BE2C (cell line): ENCODE measurements at regions not wholly inside any gene's neighbourhood (a gene's known extent, or its start where the extent isn't known, plus 50 kb on each side); places are given as distances from the start of the nearest gene placed in this dataset.

Source experiments
- DNase-seq: peaks from one replicate; pipeline ENCODE4 v3.0.0-alpha.2; 2020
- H3K27me3 ChIP-seq: fragments of 250-450 bp; sonication (Bioruptor Pico); 2 replicates; pipeline ENCODE4 v1.5.1; 2020; ENCODE audit warnings: mild to moderate bottlenecking
- H3K36me3 ChIP-seq: fragments of 250-450 bp; sonication (Bioruptor Pico); 2 replicates; pipeline ENCODE4 v1.5.1; 2020; ENCODE audit warnings: mild to moderate bottlenecking
- H3K4me1 ChIP-seq: fragments of 250-450 bp; sonication (Bioruptor Pico); 2 replicates; pipeline ENCODE4 v1.5.1; 2020
- H3K4me3 ChIP-seq: 2 replicates; pipeline ENCODE4 v1.5.1; 2011; ENCODE audit warnings: low read depth, low read length
- H3K9me3 ChIP-seq: fragments of 250-450 bp; sonication (Bioruptor Pico); 2 replicates; pipeline ENCODE4 v1.5.1; 2020
- TF ChIP-seq, protein P1 (sequence below): IDR thresholded peaks from 2 replicates; pipeline ENCODE4 v1.5.1; 2012; ENCODE audit warnings: mild to moderate bottlenecking, low read depth, low read length

GRCh38 chr6:16056263-16056870, 72.5 kb upstream of the MYLIP start:
- no peaks in the 10 kb centered on the region for H3K9me3 ChIP-seq
- H3K27me3 ChIP-seq: no peaks in the 10 kb centered on the region
- no peaks in the 10 kb centered on the region for H3K36me3 ChIP-seq
- H3K4me3 ChIP-seq: no peak overlapping the region
- no peak for DNase-seq
- TF ChIP-seq, protein P1, sequence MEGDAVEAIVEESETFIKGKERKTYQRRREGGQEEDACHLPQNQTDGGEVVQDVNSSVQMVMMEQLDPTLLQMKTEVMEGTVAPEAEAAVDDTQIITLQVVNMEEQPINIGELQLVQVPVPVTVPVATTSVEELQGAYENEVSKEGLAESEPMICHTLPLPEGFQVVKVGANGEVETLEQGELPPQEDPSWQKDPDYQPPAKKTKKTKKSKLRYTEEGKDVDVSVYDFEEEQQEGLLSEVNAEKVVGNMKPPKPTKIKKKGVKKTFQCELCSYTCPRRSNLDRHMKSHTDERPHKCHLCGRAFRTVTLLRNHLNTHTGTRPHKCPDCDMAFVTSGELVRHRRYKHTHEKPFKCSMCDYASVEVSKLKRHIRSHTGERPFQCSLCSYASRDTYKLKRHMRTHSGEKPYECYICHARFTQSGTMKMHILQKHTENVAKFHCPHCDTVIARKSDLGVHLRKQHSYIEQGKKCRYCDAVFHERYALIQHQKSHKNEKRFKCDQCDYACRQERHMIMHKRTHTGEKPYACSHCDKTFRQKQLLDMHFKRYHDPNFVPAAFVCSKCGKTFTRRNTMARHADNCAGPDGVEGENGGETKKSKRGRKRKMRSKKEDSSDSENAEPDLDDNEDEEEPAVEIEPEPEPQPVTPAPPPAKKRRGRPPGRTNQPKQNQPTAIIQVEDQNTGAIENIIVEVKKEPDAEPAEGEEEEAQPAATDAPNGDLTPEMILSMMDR: no peak
- no peaks in the 10 kb centered on the region for H3K4me1 ChIP-seq

GRCh38 chr6:16055852-16056251, 73.0 kb upstream of the MYLIP start:
- no peaks in the 10 kb centered on the region for H3K27me3 ChIP-seq
- H3K36me3 ChIP-seq: no peaks in the 10 kb centered on the region
- H3K9me3 ChIP-seq: no peaks in the 10 kb centered on the region
- TF ChIP-seq, protein P1: no peak
- H3K4me3 ChIP-seq: no peak overlapping the region
- no peaks in the 10 kb centered on the region for H3K4me1 ChIP-seq
- no peak for DNase-seq

- Histone ChIP-seq H3K36me3 (no peaks in the 10 kb centered on the region), H3K9me3 (no peaks in the 10 kb centered on the region), H3K27me3 (no peaks in the 10 kb centered on the region), H3K4me3 (no peak overlapping the region), H3K4me1 (no peaks in the 10 kb centered on the region; the same call in 1 of the 2 replicates)
- TF ChIP-seq, protein P1: no peak
- DNase-seq: no peak
Measured at GRCh38 chr6:16049168-16049567, 79.7 kb upstream of the MYLIP start.

GRCh38 chr6:16048221-16048620, 80.7 kb upstream of the MYLIP start:
- peaks cover 6% of the 10 kb centered on the region for H3K4me1 ChIP-seq
- H3K4me3 ChIP-seq: no peak overlapping the region
- H3K36me3 ChIP-seq: no peaks in the 10 kb centered on the region
- DNase-seq: no peak
- no peaks in the 10 kb centered on the region for H3K27me3 ChIP-seq
- TF ChIP-seq, protein P1: no peak
- H3K9me3 ChIP-seq: no peaks in the 10 kb centered on the region

DNA sequence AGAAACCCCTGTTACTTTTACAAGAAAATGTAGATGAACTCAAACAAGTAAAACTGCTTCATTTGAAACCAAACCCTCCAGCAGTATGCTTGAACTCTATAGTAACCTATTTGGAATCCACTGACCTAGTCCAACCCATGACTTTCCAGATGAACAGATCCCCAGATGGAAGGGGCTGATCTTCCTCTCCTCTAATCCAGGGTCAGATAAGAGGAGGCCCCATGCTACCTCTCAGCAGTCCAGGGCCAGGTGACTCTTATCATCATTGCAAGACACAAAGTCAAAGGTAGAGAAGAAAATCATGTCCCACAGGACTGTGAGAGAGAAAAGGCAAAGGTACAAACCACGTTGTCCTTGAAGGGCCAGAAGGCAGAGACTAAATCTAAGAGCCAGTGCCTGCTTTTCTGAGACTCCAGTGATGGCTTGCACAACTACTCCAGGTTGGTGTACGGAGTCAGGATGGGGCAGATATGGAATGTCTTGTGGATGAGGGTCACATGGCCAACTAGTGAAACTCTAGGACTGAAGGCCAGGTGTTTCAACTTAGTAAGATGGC, 81.4 kb upstream of the MYLIP start:
- TF ChIP-seq, protein P1: no peak
- Histone ChIP-seq H3K27me3 (no peaks in the 10 kb centered on the region), H3K9me3 (no peaks in the 10 kb centered on the region), H3K4me3 (no peak overlapping the region), H3K36me3 (no peaks in the 10 kb centered on the region), H3K4me1 (peaks cover 6% of the 10 kb centered on the region)
- no peak for DNase-seq

DNA sequence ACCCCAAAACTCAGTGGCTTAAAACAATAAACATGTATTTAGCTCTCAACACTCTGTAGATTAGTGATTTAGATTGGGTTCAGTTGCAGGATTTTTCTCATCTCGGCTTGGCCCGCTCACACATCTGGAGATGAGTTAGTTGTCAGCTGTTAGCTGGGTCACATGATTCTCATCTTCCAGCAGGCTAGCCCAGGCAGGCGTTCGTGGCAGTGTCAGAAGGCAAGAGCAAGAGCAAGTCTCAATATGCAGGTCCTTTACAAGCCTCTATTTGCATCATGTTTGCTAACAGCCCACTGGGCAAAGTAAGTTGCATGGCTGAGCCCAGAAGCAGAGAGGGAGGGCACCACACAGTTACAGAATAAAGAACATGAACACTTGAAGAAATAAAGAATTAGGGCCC, 83.6 kb upstream of the MYLIP start:
- Histone ChIP-seq H3K4me3 (no peak overlapping the region), H3K9me3 (peaks cover 3% of the 10 kb centered on the region; the same call in 1 of the 2 replicates), H3K27me3 (no peaks in the 10 kb centered on the region), H3K4me1 (peaks cover 6% of the 10 kb centered on the region), H3K36me3 (no peaks in the 10 kb centered on the region)
- TF ChIP-seq, protein P1: no peak
- DNase-seq: peak; percentile 27
